ENCODE measurements at regions not wholly inside any gene's neighbourhood (a gene's known extent, or its start where the extent isn't known, plus 50 kb on each side); places are given as distances from the start of the nearest gene placed in this dataset.

DNA sequence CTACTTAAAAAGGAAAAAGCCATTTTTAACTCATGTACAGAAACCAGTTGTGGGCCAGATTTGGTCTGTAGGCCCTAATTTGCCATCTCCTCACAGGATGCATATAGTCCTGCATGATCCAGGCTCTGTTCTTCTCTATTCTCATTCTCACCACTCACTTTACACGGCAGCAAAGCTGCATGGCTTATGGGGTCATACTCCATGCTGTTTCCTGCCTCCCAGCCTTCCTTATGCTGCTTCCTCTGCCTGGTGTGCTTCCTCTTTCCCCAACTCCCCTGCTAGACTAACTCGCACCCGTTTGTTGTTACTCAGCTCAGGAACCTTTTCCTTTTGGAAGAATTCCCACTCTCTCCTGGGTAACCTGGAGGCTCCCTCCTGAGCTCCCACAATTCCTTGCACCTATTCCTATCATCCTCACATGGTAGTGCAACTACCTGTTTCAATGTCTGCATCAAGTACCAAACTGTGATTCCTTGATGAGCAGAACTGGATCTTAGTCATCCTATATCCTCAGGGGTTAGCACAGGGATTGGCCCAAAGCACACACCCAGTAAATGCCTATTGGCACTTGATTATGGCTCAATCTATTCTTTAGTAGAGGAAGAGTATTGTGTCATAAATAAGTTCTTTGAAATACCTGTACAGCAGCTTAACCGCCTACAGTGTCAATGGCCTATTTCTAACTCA, 172.1 kb upstream of the MITF start:
- DNase-seq = no peak

DNA sequence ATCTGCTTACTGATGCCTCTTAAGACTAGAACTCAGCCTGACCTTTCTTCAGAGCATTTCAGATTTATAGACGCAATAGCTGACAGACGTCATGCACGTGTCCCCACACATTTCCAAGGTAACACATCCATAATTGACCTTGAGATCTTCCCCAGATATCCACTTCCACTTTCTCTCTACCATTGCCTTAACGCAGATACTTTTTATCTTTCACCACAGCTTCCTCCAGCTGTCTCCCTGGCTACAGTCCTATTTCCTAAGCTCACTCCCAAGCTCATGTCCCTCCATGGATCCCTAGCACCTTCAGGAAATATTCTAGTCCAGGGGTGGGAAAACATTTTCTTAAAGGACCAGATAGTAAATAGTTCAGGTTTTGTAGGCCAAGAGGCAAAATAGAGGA, 173.0 kb upstream of the MITF start:
- no peak for DNase-seq

DNA sequence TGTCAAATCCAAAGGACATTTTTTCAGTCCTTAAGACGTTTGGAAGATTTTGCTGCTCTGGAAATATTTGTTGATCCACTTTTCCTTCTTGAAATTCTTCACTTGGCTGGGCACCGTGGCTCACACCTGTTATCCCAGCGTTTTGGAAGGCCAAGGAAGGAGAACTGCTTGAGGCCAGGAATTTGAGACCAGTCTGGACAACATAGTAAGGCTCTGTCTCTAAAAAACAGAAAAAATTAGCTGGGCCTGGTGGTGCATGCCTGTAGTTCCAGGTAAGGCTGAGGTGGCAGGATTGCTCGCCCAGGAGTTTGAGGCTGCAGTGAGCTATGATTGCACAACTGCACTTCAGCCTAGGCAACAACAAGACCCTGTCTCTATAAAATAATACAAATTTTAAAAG, 173.9 kb upstream of the MITF start:
- DNase-seq = no peak

DNA sequence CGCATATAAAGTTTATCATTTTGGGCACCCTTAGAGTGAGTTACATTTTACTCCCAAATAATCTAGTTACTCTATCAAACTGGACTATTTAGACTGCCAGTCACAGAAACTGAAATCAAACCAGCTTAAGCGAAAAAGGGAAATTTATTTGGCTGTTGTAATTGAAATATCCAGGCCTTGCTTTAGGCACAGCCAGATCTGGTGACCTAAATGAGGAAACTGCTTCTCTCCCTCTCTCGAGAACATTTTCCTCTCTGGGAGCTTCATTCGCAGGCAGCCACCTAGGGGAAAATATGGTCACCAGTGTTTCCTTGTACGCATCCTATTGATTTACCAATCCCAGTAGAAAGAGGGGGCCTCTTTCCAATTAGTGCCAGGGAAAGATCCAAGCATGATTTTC, 175.3 kb upstream of the MITF start:
- no peak for DNase-seq

DNA sequence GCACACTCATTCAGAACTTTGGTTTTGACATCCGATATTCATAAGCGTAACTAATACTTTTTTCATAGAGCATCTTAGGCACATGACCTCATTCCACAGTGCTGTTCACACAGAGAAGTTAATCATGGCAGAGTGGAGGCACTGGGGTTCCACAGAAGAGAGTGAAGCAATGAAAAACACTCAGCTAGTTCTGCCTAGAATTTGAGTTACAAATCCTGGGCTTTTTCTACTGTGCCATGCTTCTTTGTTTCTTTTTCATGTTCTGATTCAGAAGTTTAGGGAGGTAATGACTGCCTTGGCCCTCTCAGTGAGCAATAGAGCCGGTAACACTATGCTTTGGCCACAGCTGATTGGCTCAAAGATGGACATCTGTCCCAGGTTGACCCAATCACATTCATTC, 176.1 kb upstream of the MITF start:
- DNase-seq = no peak

DNA sequence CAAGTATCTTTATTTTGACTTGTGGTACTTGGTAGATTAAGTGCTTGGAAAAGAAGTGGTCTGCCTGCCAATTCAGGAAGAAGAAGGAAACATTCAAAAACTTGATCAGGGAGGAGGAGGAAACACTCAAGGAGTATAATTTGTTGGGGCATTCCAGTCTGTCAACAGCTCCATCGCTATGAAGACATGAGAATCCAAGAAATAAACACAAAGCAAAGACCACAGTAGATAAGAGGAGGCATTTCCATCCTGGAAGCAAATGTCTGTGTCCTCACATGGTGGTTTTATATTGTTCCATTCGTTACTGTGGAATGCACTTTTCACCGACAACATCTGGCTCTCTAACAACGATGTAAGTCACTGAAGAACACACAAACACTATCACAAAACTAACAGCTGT, 176.1 kb upstream of the FRMD4B start:
- no peak for DNase-seq

DNA sequence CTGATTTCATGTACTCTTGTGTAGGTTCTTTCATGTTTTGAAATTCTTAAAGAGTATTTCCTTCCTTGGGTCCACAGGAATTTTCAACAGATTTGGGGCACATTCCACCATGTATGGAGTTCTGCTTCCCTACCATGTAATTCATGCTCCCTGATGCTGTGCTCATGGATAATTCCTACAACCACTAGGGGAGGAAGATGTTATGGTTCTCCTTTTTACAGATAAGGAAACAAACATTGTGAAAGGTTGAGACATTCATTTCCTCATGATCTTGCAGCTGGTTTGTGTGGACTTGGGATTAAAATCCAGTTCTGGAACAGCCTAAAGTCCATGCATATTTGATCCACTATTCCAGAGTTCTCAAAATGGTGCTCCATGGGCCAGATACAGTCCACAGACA, 174.9 kb upstream of the FRMD4B start:
- DNase-seq = no peak

DNA sequence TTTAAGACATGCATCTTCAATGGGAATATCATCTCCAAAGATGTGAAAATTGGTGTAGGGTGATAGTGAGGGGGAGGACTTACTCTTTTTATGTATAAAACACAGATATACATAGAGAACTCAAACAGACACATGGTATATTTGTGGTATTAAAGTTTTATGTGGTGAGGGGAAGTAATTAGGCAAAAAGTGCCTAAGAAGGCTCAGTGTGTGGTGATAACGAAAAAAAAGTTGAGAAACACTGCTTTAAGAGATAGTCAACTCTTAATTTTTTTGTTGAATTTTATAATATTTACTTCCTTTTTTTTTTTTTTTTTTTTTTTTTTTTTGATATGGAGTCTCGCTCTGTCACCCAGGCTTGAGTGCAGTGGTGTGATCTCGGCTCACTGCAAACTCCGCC, 174.2 kb upstream of the FRMD4B start:
- DNase-seq = no peak

DNA sequence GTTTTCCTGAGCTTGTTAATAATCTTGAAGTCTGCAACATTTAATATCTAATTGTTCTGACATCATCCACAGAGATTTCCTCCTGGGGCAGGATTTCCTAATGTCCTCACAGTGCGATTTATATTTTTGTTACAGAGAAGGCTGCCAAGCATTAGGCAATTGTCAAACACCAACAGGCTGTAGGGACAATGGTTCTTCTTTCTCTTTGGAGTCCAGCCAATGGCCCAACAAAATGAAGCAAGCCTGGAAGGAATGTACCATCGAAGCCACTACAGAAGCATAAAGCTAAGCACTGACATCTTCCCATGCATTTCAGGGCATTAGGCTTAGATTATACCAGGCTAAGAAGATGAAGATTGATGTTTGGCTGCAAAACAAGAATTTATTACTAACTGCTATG, 173.0 kb upstream of the FRMD4B start:
- no peak for DNase-seq

DNA sequence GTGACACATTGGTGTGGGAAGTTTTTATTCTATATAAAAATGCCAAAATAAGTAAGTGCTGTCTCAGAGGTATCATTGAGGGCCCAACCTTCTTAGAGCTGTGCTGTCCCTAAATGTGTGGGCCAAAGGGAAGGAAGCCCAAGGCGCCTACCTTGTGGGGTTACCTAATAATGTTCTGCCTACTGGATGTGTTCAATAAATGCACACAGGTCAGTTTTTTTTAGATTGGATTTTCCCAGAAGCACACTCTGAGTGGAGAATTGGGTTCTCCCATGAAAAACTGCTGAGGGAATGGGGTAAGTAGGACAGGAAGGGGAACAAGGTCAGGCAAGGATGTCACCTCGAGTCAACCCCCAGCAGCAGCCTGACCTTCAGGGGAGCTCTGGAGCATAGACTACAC, 168.7 kb upstream of the FRMD4B start:
- DNase-seq = no peak

DNA sequence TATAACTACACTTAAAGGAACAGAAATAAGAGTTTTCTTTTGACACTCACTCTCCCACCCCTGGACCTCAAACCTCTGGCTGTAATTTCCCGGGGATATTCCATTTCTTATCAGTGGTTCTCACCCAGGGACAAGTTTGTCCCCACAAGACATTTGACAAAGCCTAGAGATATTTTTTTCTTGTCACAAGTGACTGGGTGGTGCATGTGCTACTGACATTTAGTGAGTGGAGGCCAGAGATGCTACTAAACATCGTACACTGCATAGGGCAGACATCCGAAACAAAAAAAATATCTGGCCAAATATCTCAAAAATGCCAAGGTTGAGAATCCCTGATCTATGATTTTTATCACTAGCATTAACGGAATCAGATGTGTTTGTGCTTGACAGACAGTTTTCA, 168.0 kb upstream of the FRMD4B start:
- DNase-seq = no peak

DNA sequence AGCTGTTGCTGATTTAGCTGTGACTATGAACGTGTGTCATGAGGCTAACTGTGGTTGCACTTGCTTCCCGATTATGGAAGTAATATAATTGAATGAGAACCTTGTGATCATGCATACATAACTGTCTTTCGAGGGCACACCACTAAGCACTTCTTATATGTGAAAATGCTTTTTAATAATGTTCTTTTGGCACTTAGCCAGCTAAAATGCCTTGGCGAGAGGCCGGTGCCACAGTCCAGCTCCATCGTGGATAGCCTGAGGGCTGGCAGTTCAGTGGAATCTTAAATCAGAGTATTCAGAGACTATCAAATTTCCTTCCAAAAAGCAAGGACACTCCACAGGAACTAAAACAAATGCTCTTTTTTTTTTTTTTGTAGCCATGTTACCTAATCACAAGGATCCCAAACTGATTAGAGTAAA, 161.6 kb upstream of the FRMD4B start:
- no peak for DNase-seq

DNA sequence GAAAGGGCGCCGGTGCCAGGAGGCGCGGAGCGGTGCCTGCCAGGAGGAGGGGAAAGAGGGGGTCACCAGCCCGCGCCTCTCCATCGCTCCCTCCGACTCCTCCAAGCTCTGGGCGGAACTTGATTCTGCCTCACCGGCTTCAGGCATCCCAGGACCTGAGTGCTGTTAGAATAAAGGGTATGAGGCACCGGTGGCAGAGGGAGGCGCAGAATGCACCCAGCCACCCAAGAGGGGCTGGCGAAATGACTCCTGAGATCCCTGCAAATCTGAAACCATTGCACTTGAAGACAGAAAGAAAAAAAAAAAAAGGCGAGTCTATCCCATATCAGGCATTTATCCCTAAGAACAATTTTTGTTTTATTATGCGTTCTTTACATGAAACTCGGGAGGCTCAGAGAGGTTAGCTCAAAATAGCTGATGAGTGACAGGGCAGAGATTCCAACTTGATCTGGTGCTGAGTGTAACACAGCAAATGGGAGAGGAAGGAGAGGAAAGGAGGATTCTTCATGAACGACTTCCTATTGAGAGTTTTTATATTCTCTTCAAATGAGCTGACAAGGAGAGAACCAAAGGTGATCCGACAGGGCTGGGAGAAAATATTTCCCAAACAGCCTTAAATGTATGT, 157.0 kb upstream of the FRMD4B start:
- DNase-seq = no peak

DNA sequence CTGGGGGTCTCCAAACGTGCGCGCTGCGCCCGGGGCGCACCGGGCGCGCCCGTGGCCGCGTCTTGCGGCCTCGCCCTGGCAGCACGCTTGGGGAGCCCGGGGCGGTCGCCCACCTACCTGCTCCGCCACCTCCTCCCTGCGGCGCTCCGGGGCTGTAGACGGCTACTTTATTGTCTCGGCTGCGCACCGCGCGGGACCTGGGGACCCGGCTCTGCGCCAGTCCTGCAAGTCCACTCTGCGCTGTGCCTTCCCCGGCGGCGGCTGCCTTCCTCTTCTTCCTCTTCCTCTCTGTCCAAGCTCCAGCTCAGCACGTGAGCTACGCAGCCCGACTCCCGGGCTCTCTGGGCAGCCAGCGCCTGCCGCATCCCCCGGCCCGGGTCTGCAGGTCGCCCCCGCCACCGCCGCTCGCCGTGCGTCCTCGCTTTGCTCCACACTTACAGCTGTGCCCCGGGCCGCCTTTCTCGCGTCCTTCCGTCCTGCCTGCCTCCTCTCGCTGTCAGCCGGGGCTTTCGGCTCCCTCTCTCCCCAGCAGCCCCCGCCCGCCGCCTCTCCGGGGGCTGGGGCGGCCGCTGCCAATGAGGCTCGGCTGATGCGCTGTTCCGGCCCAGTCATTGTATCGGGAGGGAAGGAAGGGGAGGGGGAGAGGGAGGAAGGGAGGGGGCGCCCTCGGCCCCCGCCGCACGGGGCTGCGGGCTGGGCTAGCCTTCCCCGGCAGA, 156.4 kb upstream of the FRMD4B start:
- no peak for DNase-seq

DNA sequence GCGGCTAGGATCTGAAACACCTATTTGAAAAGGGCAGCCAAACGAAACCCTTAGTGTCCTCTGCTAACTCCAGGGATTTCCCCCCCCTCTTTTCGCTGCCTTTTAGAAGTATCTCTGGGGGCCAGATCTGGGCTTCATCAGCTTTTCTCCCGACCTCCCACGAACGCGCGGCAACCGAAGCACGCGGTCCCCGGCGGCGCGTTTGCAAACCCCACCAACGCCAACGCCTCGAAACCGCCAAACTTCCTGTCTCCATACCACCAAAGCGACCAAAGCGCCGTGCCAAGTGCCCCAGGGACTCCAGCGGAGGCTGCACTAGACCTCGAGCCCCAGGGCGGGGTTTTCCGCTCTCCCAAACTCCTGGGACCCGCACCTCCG, 155.8 kb upstream of the FRMD4B start:
- DNase-seq = no peak

DNA sequence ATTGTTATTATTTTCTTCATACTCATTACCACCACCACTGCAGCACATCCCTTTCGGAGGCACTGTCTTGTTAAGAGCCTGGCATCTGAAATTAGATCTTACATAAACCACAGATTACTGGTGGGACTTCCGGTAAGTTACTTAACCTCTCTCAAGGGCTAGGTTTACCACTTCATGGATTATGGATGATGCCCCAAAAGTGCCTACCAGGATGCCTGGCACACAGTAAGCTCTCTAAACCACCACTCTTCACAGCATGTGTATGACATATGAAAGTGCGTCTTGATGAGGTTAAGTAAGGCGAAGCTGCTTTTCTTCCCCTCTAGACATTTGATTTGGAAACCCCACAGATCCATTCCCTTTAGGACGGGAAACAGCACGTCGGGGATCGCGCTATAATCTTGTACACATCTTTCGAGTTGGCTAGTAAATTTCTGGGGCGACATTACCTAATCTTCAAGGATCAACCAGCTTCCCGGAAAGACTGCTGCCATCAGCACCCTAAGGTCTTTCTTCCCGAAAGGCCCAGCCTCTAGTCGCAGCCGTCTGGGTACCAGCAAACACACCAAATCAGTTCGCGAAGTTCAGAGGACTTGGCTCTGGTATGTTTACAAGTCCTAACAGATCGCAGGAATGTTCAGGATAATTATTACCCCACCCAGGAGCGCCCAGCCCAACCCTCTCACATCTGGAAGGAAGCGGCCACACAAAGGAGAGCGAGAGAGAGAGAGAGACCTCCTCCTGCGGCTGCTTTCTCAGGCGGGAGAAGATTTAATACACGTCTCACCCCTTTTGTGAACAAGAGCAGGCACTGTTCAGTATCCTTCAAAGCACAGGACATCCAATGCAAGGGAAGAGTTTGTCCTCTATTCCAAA, 155.1 kb upstream of the FRMD4B start:
- no peak for DNase-seq

DNA sequence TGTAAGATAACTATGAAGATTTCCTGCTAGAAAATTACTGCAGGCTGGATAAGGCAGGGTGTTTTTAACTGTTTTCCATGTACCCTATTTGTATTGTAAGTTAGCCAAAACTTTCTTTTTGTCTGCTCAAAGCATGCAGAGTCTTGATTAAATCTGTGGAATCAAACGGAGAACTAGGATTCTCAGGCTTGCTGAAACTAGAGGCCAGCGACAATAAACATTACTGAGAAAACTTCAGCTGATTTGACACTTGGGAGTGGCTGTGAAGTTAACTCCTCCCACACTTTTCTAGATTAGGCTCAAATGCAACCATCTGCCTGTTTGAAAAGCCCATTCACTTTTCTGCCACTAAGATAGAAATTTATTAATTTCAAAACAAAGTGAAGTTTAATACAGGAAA, 153.2 kb upstream of the FRMD4B start:
- DNase-seq = no peak

DNA sequence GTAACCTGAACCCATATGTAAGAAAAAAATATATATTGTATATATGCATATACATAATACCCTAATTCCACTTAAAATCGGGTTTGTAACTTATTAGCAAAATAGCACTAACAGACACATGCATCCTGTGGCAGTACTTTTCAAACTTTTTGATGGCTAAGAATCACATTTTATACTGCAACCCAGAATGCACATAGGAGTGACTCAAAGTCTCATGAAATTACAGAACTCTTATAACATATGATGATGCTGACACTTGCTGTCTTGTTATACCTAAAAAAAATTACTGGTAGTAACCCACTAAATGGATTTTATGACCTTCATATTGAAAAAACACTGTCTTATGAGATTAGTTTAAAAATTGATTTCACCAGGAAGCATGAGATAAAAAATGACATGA, 152.4 kb upstream of the FRMD4B start:
- DNase-seq = no peak

DNA sequence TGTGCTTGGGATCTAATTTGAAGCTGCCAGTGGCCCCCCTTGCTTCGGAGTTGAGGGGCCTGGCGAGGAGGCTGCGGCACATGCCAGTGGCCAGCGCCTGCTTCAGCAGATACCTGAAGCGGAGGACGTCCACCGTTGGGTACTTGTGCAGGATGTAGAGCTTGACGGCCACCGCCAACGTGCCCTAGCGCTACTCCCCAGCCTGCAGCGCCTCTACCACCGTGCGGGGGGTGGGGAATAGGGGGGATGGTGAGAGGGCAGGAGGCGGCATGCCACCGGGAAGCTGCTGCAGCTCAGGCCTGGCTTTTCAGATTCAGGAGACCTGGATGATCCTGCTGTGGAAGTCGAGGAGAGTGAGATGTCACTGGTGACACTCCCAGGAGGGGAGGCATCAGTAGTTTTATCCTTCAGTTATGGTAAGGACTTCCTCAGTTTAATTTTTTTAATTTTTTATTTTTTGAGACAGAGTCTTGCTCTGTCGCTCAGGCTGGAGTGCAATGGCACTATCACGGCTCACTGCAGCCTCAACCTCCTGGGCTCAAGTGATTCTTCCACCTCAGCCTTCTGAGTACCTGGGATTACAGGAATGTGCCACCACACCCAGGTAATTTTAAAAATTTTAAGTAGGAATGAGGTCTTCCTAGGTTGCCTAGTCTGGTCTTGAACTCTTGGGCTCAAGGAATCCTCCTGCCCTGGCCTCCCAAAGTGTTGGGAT, 150.6 kb upstream of the FRMD4B start:
- no peak for DNase-seq

DNA sequence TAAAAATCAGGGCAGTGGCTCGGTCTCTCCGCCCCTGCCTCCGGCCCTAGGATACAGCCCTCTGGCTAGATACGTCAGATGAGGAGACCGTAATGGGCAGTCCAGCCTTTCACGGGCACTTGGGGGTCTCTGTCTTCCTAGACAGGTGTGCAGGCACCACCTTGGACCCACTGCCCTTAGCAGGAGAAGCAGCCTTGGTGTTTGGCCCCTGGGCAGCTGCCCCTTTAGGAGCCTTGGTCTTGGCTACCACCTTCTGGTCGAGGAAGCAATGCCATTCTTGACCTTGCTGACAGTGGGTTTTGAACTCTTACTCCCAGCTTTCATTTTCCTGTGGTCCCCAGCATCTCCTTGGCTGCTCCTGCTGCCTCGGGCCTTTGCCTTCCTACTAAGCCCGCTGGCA, 149.7 kb upstream of the FRMD4B start:
- DNase-seq = no peak

DNA sequence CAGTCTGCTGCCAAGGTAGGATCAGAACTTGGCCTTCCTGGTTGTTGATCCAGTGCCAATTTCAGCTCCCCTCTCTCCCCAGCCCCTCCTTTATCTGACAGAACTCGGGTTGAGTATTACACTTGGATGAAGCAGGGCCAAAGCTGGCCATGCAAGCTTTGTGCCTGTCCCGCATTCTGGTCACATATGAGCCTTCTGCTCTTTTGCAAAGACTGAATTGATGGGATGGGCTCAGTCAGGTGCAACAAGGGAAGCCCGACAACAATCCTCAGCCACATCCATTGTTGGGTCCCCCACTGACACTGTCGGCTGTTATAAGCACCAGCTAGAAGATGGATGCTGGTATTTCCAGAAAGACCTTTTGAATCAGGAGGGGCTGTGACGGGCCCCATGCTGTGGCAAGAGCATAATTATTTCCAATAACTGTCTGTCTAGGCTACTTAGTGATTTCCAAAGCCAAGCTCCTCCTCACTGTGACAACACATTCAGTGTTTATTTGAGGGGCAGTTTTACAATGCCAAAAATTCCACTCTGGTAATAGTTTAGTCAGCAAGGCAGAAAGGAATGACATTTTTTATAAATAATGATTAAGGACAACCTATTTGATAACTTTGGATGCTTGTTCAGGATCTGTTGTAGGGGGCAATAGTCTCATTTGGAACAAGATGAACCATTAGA, 146.8 kb upstream of the FRMD4B start:
- no peak for DNase-seq
